Body of pancreas (tissue), 4 donors: ENCODE measurements at regions not wholly inside any gene's neighbourhood (a gene's known extent, or its start where the extent isn't known, plus 50 kb on each side); places are given as distances from the start of the nearest gene placed in this dataset.

Experiments
- POLR2A ChIP-seq, 3 donors: fragments of 450-650 bp; IDR thresholded peaks; one replicate each; pipeline ENCODE4 v1.6.1; 2016; ENCODE audit warnings: antibody characterized with exemption in 3 of 3, mild to moderate bottlenecking in 2 of 3
- TF ChIP-seq, protein P1 (sequence below), 7 experiments: fragments of 450-650 bp in 4 of 7; fragments of 200-600 bp in 3 of 7; sonication (generic) in 3 of 7; IDR thresholded peaks; one replicate each; pipeline ENCODE4 v1.5.1; 2016 to 2019; ENCODE audit warnings: antibody characterized with exemption in 7 of 7

DNA sequence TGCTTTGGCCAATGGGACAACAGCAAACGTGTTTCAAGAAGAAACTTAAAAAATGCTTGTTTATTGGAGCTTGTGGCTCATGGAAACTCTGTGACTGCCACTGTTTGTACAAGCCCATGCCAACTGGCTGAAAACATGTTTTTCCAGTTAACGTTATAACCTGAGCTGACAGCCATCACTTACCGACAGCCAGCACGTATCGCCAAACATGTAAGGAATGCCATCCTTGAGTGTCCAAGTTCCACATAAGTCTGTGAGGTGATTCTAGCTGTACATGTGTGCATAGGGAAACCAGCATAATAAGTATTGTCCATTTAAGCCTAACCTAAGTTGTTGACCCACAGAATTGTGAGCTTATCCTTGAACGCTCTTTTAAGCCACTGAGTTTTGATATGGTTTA, 596.9 kb downstream of the TRHDE start:
- no peak for TF ChIP-seq POLR2A (IDR thresholded peaks at IDR 0.05)
- TF ChIP-seq, protein P1, sequence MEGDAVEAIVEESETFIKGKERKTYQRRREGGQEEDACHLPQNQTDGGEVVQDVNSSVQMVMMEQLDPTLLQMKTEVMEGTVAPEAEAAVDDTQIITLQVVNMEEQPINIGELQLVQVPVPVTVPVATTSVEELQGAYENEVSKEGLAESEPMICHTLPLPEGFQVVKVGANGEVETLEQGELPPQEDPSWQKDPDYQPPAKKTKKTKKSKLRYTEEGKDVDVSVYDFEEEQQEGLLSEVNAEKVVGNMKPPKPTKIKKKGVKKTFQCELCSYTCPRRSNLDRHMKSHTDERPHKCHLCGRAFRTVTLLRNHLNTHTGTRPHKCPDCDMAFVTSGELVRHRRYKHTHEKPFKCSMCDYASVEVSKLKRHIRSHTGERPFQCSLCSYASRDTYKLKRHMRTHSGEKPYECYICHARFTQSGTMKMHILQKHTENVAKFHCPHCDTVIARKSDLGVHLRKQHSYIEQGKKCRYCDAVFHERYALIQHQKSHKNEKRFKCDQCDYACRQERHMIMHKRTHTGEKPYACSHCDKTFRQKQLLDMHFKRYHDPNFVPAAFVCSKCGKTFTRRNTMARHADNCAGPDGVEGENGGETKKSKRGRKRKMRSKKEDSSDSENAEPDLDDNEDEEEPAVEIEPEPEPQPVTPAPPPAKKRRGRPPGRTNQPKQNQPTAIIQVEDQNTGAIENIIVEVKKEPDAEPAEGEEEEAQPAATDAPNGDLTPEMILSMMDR (IDR thresholded peaks at IDR 0.05) = no peak
